ENCODE measurements at regions not wholly inside any gene's neighbourhood (a gene's known extent, or its start where the extent isn't known, plus 50 kb on each side); places are given as distances from the start of the nearest gene placed in this dataset.

- no peak overlapping the region for H3K27ac Mint-ChIP-seq (ENCODE audit: unreplicated experiment)
- peaks cover 2% of the 10 kb centered on the region for H3K27me3 Mint-ChIP-seq (ENCODE audit: unreplicated experiment)
- TF ChIP-seq CTCF (IDR thresholded peaks at IDR 0.05; ENCODE audit: partially characterized antibody, unreplicated experiment), result no peak
- no peak overlapping the region for H3K4me3 Mint-ChIP-seq (ENCODE audit: unreplicated experiment)
- H3K4me1 Mint-ChIP-seq (ENCODE audit: low read depth, unreplicated experiment), result no peaks in the 10 kb centered on the region
- peaks cover 1% of the 10 kb centered on the region for H3K9me3 Mint-ChIP-seq (ENCODE audit: unreplicated experiment)
- H3K36me3 Mint-ChIP-seq (ENCODE audit: unreplicated experiment), result no peaks in the 10 kb centered on the region
- no peak for DNase-seq
Observed at GRCh38 chr2:11901351-11902069, 155.1 kb downstream of the LPIN1 start.

GRCh38 chr2:11903085-11903606, 156.7 kb downstream of the LPIN1 start:
- Mint-ChIP-seq H3K9me3 (ENCODE audit: unreplicated experiment) (peaks cover 1% of the 10 kb centered on the region), H3K4me1 (ENCODE audit: low read depth, unreplicated experiment) (no peaks in the 10 kb centered on the region), H3K4me3 (ENCODE audit: unreplicated experiment) (no peak overlapping the region), H3K27ac (ENCODE audit: unreplicated experiment) (no peak overlapping the region), H3K27me3 (ENCODE audit: unreplicated experiment) (peaks cover 2% of the 10 kb centered on the region), H3K36me3 (ENCODE audit: unreplicated experiment) (no peaks in the 10 kb centered on the region)
- no peak for TF ChIP-seq CTCF (IDR thresholded peaks at IDR 0.05; ENCODE audit: partially characterized antibody, unreplicated experiment)
- DNase-seq, result no peak

GRCh38 chr2:11904029-11904428, 157.6 kb downstream of the LPIN1 start:
- Mint-ChIP-seq H3K4me1 (ENCODE audit: low read depth, unreplicated experiment) (no peaks in the 10 kb centered on the region), H3K27me3 (ENCODE audit: unreplicated experiment) (no peaks in the 10 kb centered on the region), H3K9me3 (ENCODE audit: unreplicated experiment) (peaks cover 1% of the 10 kb centered on the region), H3K4me3 (ENCODE audit: unreplicated experiment) (no peak overlapping the region), H3K36me3 (ENCODE audit: unreplicated experiment) (no peaks in the 10 kb centered on the region), H3K27ac (ENCODE audit: unreplicated experiment) (no peak overlapping the region)
- no peak for DNase-seq
- TF ChIP-seq CTCF (IDR thresholded peaks at IDR 0.05; ENCODE audit: partially characterized antibody, unreplicated experiment), result no peak

GRCh38 chr2:11904941-11905340, 158.5 kb downstream of the LPIN1 start:
- Mint-ChIP-seq H3K36me3 (ENCODE audit: unreplicated experiment) (no peaks in the 10 kb centered on the region), H3K4me3 (ENCODE audit: unreplicated experiment) (no peak overlapping the region), H3K9me3 (ENCODE audit: unreplicated experiment) (peaks cover 1% of the 10 kb centered on the region), H3K4me1 (ENCODE audit: low read depth, unreplicated experiment) (no peaks in the 10 kb centered on the region), H3K27ac (ENCODE audit: unreplicated experiment) (no peak overlapping the region), H3K27me3 (ENCODE audit: unreplicated experiment) (no peaks in the 10 kb centered on the region)
- no peak for DNase-seq
- TF ChIP-seq CTCF (IDR thresholded peaks at IDR 0.05; ENCODE audit: partially characterized antibody, unreplicated experiment), result no peak

- H3K27ac Mint-ChIP-seq (ENCODE audit: unreplicated experiment), result no peak overlapping the region
- no peak for DNase-seq
- no peaks in the 10 kb centered on the region for H3K9me3 Mint-ChIP-seq (ENCODE audit: unreplicated experiment)
- no peaks in the 10 kb centered on the region for H3K4me1 Mint-ChIP-seq (ENCODE audit: low read depth, unreplicated experiment)
- H3K27me3 Mint-ChIP-seq (ENCODE audit: unreplicated experiment), result no peaks in the 10 kb centered on the region
- no peaks in the 10 kb centered on the region for H3K36me3 Mint-ChIP-seq (ENCODE audit: unreplicated experiment)
- TF ChIP-seq CTCF (IDR thresholded peaks at IDR 0.05; ENCODE audit: partially characterized antibody, unreplicated experiment), result no peak
- H3K4me3 Mint-ChIP-seq (ENCODE audit: unreplicated experiment), result no peak overlapping the region
Observed at GRCh38 chr2:11907190-11907589, 160.8 kb downstream of the LPIN1 start.
